ENCODE measurements at regions not wholly inside any gene's neighbourhood (a gene's known extent, or its start where the extent isn't known, plus 50 kb on each side); places are given as distances from the start of the nearest gene placed in this dataset.

DNA sequence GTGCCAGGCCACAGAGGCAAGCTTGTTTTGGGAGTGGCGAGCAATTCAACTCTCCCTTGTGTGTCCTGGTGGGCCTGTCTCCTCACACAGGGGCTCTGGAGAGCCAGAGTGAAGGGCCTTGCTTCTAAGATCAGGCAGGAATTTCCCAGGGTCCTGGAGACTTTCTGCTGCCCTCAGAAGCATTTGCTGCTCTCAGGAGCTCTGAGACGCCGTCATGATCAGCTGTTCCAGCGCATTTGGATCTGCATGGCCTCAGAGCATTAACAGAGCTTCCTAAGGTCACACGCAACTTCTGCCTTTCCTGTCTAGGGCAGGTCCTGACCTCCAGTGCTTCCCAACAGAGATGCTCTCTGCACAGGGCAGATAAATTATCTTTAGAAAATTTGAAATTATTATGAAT lies 52.2 kb upstream of the C10orf90 start:
- DNase-seq (ENCODE audit: insufficient read length, low spot score): no peak
- TF ChIP-seq, protein P1, sequence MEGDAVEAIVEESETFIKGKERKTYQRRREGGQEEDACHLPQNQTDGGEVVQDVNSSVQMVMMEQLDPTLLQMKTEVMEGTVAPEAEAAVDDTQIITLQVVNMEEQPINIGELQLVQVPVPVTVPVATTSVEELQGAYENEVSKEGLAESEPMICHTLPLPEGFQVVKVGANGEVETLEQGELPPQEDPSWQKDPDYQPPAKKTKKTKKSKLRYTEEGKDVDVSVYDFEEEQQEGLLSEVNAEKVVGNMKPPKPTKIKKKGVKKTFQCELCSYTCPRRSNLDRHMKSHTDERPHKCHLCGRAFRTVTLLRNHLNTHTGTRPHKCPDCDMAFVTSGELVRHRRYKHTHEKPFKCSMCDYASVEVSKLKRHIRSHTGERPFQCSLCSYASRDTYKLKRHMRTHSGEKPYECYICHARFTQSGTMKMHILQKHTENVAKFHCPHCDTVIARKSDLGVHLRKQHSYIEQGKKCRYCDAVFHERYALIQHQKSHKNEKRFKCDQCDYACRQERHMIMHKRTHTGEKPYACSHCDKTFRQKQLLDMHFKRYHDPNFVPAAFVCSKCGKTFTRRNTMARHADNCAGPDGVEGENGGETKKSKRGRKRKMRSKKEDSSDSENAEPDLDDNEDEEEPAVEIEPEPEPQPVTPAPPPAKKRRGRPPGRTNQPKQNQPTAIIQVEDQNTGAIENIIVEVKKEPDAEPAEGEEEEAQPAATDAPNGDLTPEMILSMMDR (IDR thresholded peaks at IDR 0.05; ENCODE audit: insufficient read depth, missing control alignments): no peak
- no peak for FAIRE-seq

DNA sequence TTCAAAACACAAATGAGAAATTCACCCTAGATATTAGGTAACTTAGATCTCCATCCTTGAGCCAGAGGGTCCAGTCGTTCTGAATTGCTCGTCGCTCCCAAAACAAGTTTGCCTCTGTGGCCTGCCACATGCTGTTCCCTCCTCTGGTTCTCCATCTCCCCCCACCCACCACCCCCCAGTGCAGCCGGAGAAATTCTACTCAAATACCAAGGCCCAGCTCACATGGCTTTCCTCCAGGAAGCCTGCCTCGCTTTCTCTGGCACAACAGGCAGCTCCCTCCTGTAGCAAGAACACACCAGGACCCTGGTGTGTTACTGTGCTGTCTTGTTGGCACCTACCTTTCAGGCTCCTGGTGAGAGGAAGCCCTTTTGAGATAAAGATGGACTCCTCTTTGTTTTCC lies 52.7 kb upstream of the C10orf90 start:
- no peak for FAIRE-seq
- DNase-seq (ENCODE audit: insufficient read length, low spot score): no peak
- TF ChIP-seq, protein P1 (IDR thresholded peaks at IDR 0.05; ENCODE audit: insufficient read depth, missing control alignments): no peak

DNA sequence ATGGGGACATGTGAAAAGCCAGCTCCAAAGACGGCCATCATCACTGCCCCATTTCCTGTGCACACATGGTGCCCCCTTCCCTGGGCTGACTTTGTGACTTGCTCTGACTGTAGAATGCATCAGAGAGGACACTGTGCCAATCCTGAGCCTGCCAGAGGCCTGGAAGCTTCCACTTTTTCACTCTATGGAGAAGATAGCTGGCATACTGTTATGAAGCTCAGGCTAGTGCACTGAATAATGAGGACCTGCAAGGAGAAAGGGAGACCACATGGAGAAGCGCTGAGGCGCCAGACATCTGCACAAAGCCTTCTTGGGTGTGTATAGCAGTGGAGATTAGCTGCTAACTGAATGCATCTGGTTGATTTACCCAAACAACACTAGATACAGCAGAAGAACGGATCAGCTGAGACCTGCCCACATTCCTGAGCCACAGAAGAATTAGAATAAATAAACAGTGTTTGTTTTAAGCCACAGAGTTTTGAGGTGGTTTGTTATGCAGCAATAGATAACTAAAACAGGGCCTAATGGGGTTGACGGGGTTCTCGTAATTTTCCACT lies 58.9 kb upstream of the C10orf90 start:
- TF ChIP-seq, protein P1 (IDR thresholded peaks at IDR 0.05; ENCODE audit: insufficient read depth, missing control alignments): no peak
- FAIRE-seq (no peak), DNase-seq (ENCODE audit: insufficient read length, low spot score) (no peak)

DNA sequence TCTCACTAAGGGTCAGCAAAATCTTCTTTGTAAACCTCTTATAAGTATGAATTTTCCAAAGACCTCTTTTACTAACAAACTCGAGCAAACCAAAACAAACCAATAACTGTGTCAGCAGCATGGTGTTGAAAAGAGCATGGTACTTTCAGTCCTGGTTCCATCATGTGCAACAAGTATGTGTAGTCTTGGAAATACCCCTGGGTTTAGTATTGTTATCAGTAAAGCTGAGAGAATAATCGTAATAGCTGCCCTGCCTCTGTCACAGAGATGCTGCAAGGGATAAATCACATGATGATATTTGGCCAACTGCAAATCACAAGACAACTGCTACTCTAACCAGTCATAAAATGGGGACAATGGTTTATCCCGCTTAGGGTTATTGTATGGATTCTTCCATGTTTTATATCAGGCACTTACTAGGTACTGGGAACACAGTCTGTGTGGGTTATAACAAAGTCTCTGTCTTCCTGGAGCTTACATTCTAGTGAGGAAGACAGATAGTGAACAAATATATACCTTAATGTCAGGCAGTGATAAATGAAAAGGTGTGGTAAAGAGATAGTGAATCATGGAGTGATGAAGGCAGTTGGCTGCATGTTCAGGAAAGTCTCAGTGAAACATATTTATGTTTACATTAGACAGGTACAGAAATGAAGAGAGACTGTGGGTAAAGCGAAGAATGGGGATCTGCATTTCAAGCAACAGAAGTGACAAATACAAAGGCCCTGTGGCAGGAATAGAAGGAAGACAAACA lies 60.5 kb upstream of the C10orf90 start:
- DNase-seq (ENCODE audit: insufficient read length, low spot score) (no peak), FAIRE-seq (no peak)
- TF ChIP-seq, protein P1 (IDR thresholded peaks at IDR 0.05; ENCODE audit: insufficient read depth, missing control alignments): no peak

DNA sequence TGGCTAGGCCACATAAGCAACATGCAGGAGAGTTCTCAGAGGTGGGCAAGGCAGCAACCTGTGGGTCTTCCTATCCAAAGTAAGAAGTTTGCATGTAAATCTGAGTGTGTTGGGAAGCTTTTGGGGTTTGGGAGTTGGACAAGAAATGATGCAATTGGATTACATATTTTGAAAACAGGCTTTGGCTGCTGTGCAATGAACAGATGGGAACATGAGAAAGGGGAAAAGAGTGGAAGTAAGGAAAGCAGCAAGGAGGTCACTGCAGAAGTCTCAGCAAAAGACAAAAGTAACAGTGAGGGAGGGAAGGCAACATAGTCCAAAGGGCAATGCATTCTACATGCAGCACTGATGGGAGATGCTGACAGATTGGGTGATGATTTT lies 61.1 kb upstream of the C10orf90 start:
- FAIRE-seq (no peak), DNase-seq (ENCODE audit: insufficient read length, low spot score) (no peak)
- TF ChIP-seq, protein P1 (IDR thresholded peaks at IDR 0.05; ENCODE audit: insufficient read depth, missing control alignments): no peak

DNA sequence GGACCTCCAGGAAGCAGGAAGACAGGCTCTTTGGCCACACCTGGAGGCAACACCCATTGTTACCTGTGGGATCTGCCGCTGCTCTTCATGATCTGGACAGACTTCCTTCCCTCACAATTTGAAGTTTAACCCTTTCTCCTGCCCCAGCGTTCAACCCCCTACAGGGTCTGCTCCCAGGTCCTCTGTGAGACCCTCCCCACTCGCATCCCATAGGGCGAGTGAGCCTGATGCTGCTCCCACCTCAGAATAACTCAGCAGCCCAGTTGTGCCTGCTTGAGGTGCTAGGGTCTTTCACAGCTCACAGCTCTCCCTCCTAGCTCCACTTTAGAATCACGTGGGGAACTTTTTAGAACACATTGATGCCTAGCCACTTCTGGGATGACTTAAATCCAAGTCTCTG lies 61.8 kb upstream of the C10orf90 start:
- no peak for FAIRE-seq

DNA sequence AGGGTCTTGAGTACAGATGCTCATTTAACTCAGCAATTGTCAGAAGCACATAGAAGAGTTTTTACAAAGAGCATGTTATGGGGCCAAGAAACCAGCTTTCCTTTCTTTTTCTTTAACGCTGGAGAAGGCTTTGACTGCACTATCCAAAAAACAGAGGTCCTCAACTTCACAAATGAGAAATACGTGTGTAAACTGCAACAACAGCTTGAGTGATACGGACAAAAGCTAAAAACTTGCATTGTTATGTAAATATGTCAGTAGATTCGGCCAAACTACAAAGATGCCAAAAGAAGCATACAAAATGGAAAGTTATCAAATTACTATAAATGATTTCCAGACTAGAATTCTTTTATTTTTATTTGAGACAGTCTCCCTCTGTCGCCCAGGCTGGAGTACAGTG lies 62.4 kb upstream of the C10orf90 start:
- TF ChIP-seq, protein P1 (IDR thresholded peaks at IDR 0.05; ENCODE audit: insufficient read depth, missing control alignments): no peak

More for the DNA sequence above, 61.8 kb upstream of the C10orf90 start:
- TF ChIP-seq, protein P1 (IDR thresholded peaks at IDR 0.05; ENCODE audit: insufficient read depth, missing control alignments): no peak
- DNase-seq (ENCODE audit: insufficient read length, low spot score): no peak

More for the DNA sequence above, 62.4 kb upstream of the C10orf90 start:
- DNase-seq (ENCODE audit: insufficient read length, low spot score): no peak
- FAIRE-seq: no peak
